ENCODE measurements at regions not wholly inside any gene's neighbourhood (a gene's known extent, or its start where the extent isn't known, plus 50 kb on each side); places are given as distances from the start of the nearest gene placed in this dataset.

GRCh38 chr3:104746056-104746455, 620.7 kb upstream of the ALCAM start:
- TF ChIP-seq CTCF (IDR thresholded peaks at IDR 0.05; ENCODE audit: low read length) (no peak), EZH2 (optimal IDR thresholded peaks at IDR 0.05; ENCODE audit: low read depth, low read length) (no peak), EZH2phosphoT487 (IDR thresholded peaks at IDR 0.05; ENCODE audit: low read length) (no peak)

Data from MM.1S (cell line).